ENCODE measurements at regions not wholly inside any gene's neighbourhood (a gene's known extent, or its start where the extent isn't known, plus 50 kb on each side); places are given as distances from the start of the nearest gene placed in this dataset.
"Not testable (repeated sequence)": the region's sequence is repeated elsewhere in the genome, so short reads cannot be mapped to it uniquely, and the experiment has no call there.

DNA sequence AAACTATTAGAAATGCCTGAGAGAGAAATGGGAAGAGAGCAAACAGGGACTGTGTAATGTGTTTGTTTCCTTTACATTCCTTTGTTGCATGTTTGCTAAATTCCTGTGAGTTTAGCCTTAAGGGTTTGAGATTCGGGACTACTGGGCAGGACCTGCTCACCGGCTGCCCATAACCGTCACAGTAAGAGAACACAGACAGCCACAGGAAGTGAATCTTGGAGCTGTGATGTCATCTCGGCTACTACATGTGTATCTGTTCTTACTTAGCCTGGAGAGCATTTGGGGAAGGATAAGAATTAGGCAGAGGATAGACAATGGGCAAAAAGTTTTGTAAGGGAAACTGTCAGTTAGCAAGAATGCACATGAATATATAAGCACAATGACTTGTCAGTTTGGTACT, 485.1 kb upstream of the KLF6 start:
- H3K4me3 ChIP-seq (ENCODE audit: low read depth, low read length): no peak overlapping the region
- DNase-seq (ENCODE audit: low read depth): peak; percentile 85
- TF ChIP-seq, protein P1, sequence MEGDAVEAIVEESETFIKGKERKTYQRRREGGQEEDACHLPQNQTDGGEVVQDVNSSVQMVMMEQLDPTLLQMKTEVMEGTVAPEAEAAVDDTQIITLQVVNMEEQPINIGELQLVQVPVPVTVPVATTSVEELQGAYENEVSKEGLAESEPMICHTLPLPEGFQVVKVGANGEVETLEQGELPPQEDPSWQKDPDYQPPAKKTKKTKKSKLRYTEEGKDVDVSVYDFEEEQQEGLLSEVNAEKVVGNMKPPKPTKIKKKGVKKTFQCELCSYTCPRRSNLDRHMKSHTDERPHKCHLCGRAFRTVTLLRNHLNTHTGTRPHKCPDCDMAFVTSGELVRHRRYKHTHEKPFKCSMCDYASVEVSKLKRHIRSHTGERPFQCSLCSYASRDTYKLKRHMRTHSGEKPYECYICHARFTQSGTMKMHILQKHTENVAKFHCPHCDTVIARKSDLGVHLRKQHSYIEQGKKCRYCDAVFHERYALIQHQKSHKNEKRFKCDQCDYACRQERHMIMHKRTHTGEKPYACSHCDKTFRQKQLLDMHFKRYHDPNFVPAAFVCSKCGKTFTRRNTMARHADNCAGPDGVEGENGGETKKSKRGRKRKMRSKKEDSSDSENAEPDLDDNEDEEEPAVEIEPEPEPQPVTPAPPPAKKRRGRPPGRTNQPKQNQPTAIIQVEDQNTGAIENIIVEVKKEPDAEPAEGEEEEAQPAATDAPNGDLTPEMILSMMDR (IDR thresholded peaks at IDR 0.05; ENCODE audit: insufficient read depth, low read length): no peak

GRCh38 chr10:4268490-4268889, 483.5 kb upstream of the KLF6 start:
- DNase-seq (ENCODE audit: low read depth); H3K4me3 ChIP-seq (ENCODE audit: low read depth, low read length): not testable (repeated sequence)

DNA sequence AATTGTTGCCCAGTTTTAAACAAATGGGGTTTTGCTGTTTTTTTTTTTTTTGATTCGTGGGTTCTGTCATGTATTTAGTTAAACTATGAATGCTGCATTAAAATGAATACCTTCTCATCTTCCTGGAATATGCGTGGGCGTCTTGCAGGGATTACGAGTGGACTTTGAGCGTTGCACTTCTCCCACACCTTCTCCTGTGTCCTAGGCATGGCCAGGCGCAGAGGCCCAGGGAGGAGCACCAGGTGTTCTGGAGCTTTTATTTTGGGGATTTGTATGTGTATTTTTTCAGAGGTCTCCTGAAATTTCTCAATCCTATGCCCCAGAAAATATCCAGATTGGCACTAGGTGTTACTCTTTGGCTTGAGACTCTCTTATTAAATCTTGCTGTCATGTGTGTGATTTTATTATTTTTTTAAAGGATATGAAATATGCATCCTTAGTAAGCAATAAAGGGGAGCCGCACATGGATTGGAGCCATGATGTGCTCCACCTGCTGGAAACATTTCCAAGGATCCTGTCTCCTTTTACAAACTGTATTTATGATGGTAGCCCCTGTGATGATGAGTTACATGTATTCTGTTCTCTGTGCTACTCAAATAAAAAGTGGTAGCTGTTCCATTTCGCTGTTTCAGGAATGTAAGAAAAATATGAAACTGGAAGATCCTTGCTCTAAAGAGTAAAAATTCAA, 482.2 kb upstream of the KLF6 start:
- TF ChIP-seq, protein P1 (IDR thresholded peaks at IDR 0.05; ENCODE audit: insufficient read depth, low read length): no peak
- no peak overlapping the region for H3K4me3 ChIP-seq (ENCODE audit: low read depth, low read length)
- DNase-seq (ENCODE audit: low read depth): no peak

- H3K4me3 ChIP-seq (ENCODE audit: low read depth, low read length): no peak overlapping the region
- TF ChIP-seq, protein P1 (IDR thresholded peaks at IDR 0.05; ENCODE audit: insufficient read depth, low read length): no peak
- DNase-seq (ENCODE audit: low read depth): peak; percentile 70
Measured at GRCh38 chr10:4266416-4267085, 481.5 kb upstream of the KLF6 start.

DNA sequence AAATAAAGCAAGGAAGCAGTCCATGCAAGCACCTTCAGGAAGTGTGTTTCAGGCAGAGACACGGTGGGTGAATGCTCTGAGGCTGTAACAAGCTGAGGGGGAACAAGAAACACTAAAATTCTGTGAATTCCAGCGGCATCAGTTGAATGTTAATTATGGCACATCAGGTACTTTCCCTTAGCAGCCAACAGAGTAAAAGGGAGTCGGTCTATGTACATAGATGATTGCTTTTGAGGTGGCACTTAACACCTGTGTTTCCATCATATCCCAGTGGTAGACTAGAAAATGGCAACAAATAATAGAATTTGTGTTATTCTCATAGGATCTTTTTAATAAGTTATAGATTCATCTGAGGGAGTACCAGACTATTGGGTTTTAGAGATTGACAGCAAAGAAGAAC, 481.0 kb upstream of the KLF6 start:
- H3K4me3 ChIP-seq (ENCODE audit: low read depth, low read length): no peak overlapping the region
- DNase-seq (ENCODE audit: low read depth): no peak
- TF ChIP-seq, protein P1 (IDR thresholded peaks at IDR 0.05; ENCODE audit: insufficient read depth, low read length): no peak

- DNase-seq (ENCODE audit: low read depth): no peak
- TF ChIP-seq, protein P1 (IDR thresholded peaks at IDR 0.05; ENCODE audit: insufficient read depth, low read length): no peak
- no peak overlapping the region for H3K4me3 ChIP-seq (ENCODE audit: low read depth, low read length)
Measured at GRCh38 chr10:4264209-4264865, 479.3 kb upstream of the KLF6 start.

DNA sequence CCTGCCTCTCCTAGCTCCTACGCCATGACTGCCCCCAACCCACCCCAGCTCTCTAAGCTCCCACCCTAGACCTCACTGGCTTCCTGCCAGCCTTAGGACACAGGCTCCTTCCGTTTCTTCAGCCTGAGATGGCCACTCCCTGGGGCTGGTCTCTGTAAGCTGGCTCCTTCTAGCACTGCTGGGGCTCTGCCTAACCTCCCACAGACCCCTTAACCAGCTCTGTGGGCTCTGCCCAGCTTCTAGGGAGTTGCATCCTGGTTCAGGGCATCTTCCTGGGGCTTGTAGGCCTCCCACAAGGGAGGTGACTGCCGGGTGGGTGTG, 478.6 kb upstream of the KLF6 start:
- TF ChIP-seq, protein P1 (IDR thresholded peaks at IDR 0.05; ENCODE audit: insufficient read depth, low read length): no peak
- H3K4me3 ChIP-seq (ENCODE audit: low read depth, low read length): no peak overlapping the region
- DNase-seq (ENCODE audit: low read depth): no peak

Data from fibroblast of the aortic adventitia (primary cell).